Stimulated activated CD4-positive, alpha-beta T cell treated with anti-CD3 and anti-CD28 coated beads, TNF-alpha, amount 100 ng/mL, for 4 hours (primary cell): ENCODE measurements at regions not wholly inside any gene's neighbourhood (a gene's known extent, or its start where the extent isn't known, plus 50 kb on each side); places are given as distances from the start of the nearest gene placed in this dataset.
"Not testable (repeated sequence)": the region's sequence is repeated elsewhere in the genome, so short reads cannot be mapped to it uniquely, and the experiment has no call there.

Experiments used
- DNase-seq, 3 experiments: peaks; one replicate each; pipeline ENCODE4 v3.0.0-alpha.2; 2020; ENCODE audit warnings: low read depth in 3 of 3

GRCh38 chr2:198638577-198638976, 819.2 kb downstream of the SATB2 start:
- no peak for DNase-seq

- no peak for DNase-seq
Observed at GRCh38 chr2:198630384-198630783, 826.0 kb downstream of the PLCL1 start.

GRCh38 chr2:198628596-198628995, 824.2 kb downstream of the PLCL1 start:
- no peak for DNase-seq

GRCh38 chr2:198622986-198623730, 818.8 kb downstream of the PLCL1 start:
- no peak for DNase-seq

- no peak for DNase-seq
Observed at GRCh38 chr2:198615972-198616371, 811.6 kb downstream of the PLCL1 start.

GRCh38 chr2:198611201-198611600, 806.8 kb downstream of the PLCL1 start:
- DNase-seq, result no peak

- DNase-seq, result no peak
Observed at GRCh38 chr2:198604599-198604998, 800.2 kb downstream of the PLCL1 start.

- DNase-seq, result not testable (repeated sequence)
Observed at GRCh38 chr2:198602986-198603385, 798.6 kb downstream of the PLCL1 start.

- no peak for DNase-seq
Observed at GRCh38 chr2:198597648-198598047, 793.3 kb downstream of the PLCL1 start.

- no peak for DNase-seq
Observed at GRCh38 chr2:198596985-198597384, 792.6 kb downstream of the PLCL1 start.

- DNase-seq, result no peak
Observed at GRCh38 chr2:198595721-198596120, 791.3 kb downstream of the PLCL1 start.

- no peak for DNase-seq
Observed at GRCh38 chr2:198591586-198591985, 787.2 kb downstream of the PLCL1 start.

- DNase-seq, result no peak
Observed at GRCh38 chr2:198587741-198588140, 783.3 kb downstream of the PLCL1 start.

- DNase-seq, result no peak
Observed at GRCh38 chr2:198587240-198587639, 782.8 kb downstream of the PLCL1 start.

GRCh38 chr2:198571393-198571792, 767.0 kb downstream of the PLCL1 start:
- DNase-seq, result no peak

GRCh38 chr2:198558176-198558575, 753.8 kb downstream of the PLCL1 start:
- no peak for DNase-seq

- no peak for DNase-seq
Observed at GRCh38 chr2:198546122-198546521, 741.7 kb downstream of the PLCL1 start.

- DNase-seq, result no peak
Observed at GRCh38 chr2:198545411-198545810, 741.0 kb downstream of the PLCL1 start.

- no peak for DNase-seq
Observed at GRCh38 chr2:198544461-198544860, 740.1 kb downstream of the PLCL1 start.

- no peak for DNase-seq
Observed at GRCh38 chr2:198534756-198535155, 730.4 kb downstream of the PLCL1 start.

- DNase-seq, result no peak
Observed at GRCh38 chr2:198525211-198525969, 721.0 kb downstream of the PLCL1 start.

- no peak for DNase-seq
Observed at GRCh38 chr2:198523710-198524109, 719.3 kb downstream of the PLCL1 start.

- no peak for DNase-seq
Observed at GRCh38 chr2:198518935-198519334, 714.5 kb downstream of the PLCL1 start.
